HepG2 (cell line): ENCODE measurements at regions not wholly inside any gene's neighbourhood (a gene's known extent, or its start where the extent isn't known, plus 50 kb on each side); places are given as distances from the start of the nearest gene placed in this dataset.

Source experiments
- ATAD3A ChIP-seq: sonication (generic); formaldehyde crosslinking; IDR thresholded peaks from 2 replicates; pipeline ENCODE4 v1.4.0; 2020; ENCODE audit warnings: missing genetic modification reagents
- CTCF ChIP-seq: sonication (generic); formaldehyde crosslinking; IDR thresholded peaks from 2 replicates; pipeline ENCODE4 v1.5.0; 2020; ENCODE audit warnings: mild to moderate bottlenecking, missing genetic modification reagents, moderate library complexity
- MYC ChIP-seq: sonication (generic); formaldehyde crosslinking; IDR thresholded peaks from 2 replicates; pipeline ENCODE4 v1.9.0; 2021; ENCODE audit warnings: missing genetic modification reagents, borderline replicate concordance
- NFE2L2 ChIP-seq: fragments of 150-350 bp; IDR thresholded peaks from 2 replicates; pipeline ENCODE4 v1.6.1; 2014; ENCODE audit warnings: low read length
- SNAI1 ChIP-seq: sonication (generic); formaldehyde crosslinking; IDR thresholded peaks from 2 replicates; pipeline ENCODE4 v1.5.0; 2020; ENCODE audit warnings: mild to moderate bottlenecking, missing genetic modification reagents, borderline replicate concordance
- ZNF20 ChIP-seq: sonication (generic); formaldehyde crosslinking; IDR thresholded peaks from 2 replicates; pipeline ENCODE4 v1.4.0; 2020; ENCODE audit warnings: mild to moderate bottlenecking, moderate library complexity, missing genetic modification reagents
- ZNF740 ChIP-seq: sonication (generic); formaldehyde crosslinking; IDR thresholded peaks from 2 replicates; pipeline ENCODE4 v1.4.0; 2020; ENCODE audit warnings: missing genetic modification reagents
- ZNF841 ChIP-seq: sonication (generic); formaldehyde crosslinking; IDR thresholded peaks from 2 replicates; pipeline ENCODE4 v1.8.1; 2023; ENCODE audit warnings: missing genetic modification reagents, borderline replicate concordance
- TF ChIP-seq, protein P1 (sequence below), 2 experiments: IDR thresholded peaks; 2 replicates each; pipeline ENCODE4 v1.6.1; 2011 to 2012; ENCODE audit warnings: low read length in 2 of 2, borderline replicate concordance in 1 of 2, low read depth in 1 of 2, mild to moderate bottlenecking in 1 of 2, moderate library complexity in 1 of 2
- TF ChIP-seq, protein P2 (sequence below): sonication (generic); formaldehyde crosslinking; IDR thresholded peaks from 2 replicates; pipeline ENCODE4 v1.4.0; 2020; ENCODE audit warnings: missing genetic modification reagents

DNA sequence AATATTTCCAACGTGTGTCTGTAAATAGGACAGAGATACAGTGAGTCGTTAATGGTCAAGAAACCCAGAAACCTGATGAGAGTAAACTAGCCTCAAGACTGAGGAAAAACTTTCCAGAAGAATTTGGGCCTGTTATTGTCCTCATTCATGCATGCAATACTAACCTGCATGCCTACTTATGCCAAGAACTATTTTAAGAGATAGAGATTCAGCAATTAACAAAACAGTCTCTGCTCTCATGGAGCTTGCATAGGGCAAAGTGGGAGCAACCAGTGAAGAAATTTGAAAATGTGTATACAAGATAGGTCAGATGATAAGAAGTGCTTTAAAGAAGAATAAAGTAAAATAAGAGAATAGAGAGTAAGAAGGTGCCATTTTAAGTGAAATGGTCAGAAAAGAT is 66.1 kb upstream of the FRG1 start:
- no peak for TF ChIP-seq ZNF841 (CRISPR knock-in tag)
- no peak for TF ChIP-seq ZNF740 (CRISPR knock-in tag)
- TF ChIP-seq NFE2L2 = no peak
- no peak for TF ChIP-seq MYC (CRISPR knock-in tag)
- TF ChIP-seq, protein P1, sequence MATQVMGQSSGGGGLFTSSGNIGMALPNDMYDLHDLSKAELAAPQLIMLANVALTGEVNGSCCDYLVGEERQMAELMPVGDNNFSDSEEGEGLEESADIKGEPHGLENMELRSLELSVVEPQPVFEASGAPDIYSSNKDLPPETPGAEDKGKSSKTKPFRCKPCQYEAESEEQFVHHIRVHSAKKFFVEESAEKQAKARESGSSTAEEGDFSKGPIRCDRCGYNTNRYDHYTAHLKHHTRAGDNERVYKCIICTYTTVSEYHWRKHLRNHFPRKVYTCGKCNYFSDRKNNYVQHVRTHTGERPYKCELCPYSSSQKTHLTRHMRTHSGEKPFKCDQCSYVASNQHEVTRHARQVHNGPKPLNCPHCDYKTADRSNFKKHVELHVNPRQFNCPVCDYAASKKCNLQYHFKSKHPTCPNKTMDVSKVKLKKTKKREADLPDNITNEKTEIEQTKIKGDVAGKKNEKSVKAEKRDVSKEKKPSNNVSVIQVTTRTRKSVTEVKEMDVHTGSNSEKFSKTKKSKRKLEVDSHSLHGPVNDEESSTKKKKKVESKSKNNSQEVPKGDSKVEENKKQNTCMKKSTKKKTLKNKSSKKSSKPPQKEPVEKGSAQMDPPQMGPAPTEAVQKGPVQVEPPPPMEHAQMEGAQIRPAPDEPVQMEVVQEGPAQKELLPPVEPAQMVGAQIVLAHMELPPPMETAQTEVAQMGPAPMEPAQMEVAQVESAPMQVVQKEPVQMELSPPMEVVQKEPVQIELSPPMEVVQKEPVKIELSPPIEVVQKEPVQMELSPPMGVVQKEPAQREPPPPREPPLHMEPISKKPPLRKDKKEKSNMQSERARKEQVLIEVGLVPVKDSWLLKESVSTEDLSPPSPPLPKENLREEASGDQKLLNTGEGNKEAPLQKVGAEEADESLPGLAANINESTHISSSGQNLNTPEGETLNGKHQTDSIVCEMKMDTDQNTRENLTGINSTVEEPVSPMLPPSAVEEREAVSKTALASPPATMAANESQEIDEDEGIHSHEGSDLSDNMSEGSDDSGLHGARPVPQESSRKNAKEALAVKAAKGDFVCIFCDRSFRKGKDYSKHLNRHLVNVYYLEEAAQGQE (IDR thresholded peaks at IDR 0.05; ENCODE audit: borderline replicate concordance in 1 of 2, low read depth in 1 of 2, low read length in 2 of 2) = no peak
- no peak for TF ChIP-seq SNAI1 (CRISPR knock-in tag)
- TF ChIP-seq CTCF (CRISPR knock-in tag) = no peak
- TF ChIP-seq, protein P2, sequence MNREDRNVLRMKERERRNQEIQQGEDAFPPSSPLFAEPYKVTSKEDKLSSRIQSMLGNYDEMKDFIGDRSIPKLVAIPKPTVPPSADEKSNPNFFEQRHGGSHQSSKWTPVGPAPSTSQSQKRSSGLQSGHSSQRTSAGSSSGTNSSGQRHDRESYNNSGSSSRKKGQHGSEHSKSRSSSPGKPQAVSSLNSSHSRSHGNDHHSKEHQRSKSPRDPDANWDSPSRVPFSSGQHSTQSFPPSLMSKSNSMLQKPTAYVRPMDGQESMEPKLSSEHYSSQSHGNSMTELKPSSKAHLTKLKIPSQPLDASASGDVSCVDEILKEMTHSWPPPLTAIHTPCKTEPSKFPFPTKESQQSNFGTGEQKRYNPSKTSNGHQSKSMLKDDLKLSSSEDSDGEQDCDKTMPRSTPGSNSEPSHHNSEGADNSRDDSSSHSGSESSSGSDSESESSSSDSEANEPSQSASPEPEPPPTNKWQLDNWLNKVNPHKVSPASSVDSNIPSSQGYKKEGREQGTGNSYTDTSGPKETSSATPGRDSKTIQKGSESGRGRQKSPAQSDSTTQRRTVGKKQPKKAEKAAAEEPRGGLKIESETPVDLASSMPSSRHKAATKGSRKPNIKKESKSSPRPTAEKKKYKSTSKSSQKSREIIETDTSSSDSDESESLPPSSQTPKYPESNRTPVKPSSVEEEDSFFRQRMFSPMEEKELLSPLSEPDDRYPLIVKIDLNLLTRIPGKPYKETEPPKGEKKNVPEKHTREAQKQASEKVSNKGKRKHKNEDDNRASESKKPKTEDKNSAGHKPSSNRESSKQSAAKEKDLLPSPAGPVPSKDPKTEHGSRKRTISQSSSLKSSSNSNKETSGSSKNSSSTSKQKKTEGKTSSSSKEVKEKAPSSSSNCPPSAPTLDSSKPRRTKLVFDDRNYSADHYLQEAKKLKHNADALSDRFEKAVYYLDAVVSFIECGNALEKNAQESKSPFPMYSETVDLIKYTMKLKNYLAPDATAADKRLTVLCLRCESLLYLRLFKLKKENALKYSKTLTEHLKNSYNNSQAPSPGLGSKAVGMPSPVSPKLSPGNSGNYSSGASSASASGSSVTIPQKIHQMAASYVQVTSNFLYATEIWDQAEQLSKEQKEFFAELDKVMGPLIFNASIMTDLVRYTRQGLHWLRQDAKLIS (CRISPR knock-in tag) = no peak
- TF ChIP-seq ATAD3A (CRISPR knock-in tag) = no peak
- no peak for TF ChIP-seq ZNF20 (CRISPR knock-in tag)
